PC-9 (cell line): ENCODE measurements at regions not wholly inside any gene's neighbourhood (a gene's known extent, or its start where the extent isn't known, plus 50 kb on each side); places are given as distances from the start of the nearest gene placed in this dataset.

Experiments
- BruUV-seq: library from RNA; stranded (reverse); fragments of 400-500 nt; replicated peaks from 2 replicates; lab custom pipeline; 2021; lab: Mats Ljungman, UMichigan
- CTCF ChIA-PET: fragments of 300-600 bp; sonication (Branson Sonifier 250); formaldehyde crosslinking; loops from one replicate; lab custom pipeline; 2022; ENCODE audit warnings: antibody characterized with exemption; lab: Charles Lee
- POLR2A ChIA-PET: fragments of 300-600 bp; sonication (Branson Sonifier 250); formaldehyde crosslinking; loops from one replicate; lab custom pipeline; 2022; ENCODE audit warnings: antibody characterized with exemption; ENCODE audit not compliant: unreplicated experiment; lab: Charles Lee
- DNase-seq, 2 experiments: peaks; one replicate each; pipeline versions ENCODE4 v3.0.0 to v3.0.0-alpha.2; 2015 to 2022; ENCODE audit warnings: mixed read lengths in 1 of 2
- H2AFZ ChIP-seq: fragments of 200-600 bp; sonication (generic); 2 replicates; pipeline ENCODE4 v1.8.1; 2017; ENCODE audit warnings: antibody characterized with exemption
- H3F3A ChIP-seq: fragments of 200-600 bp; sonication (generic); 2 replicates; pipeline ENCODE4 v1.8.1; 2017; ENCODE audit warnings: antibody characterized with exemption, mild to moderate bottlenecking, low read depth; ENCODE audit not compliant: insufficient read depth
- H3K27ac ChIP-seq: fragments of 200-600 bp; sonication (generic); 2 replicates; pipeline ENCODE4 v1.6.1; 2016; ENCODE audit warnings: mixed run types
- H3K27me3 ChIP-seq: fragments of 200-600 bp; sonication (generic); 2 replicates; pipeline ENCODE4 v1.6.1; 2016; ENCODE audit warnings: low read depth, mixed run types; ENCODE audit not compliant: insufficient read depth
- H3K36me3 ChIP-seq: fragments of 200-600 bp; sonication (generic); 2 replicates; pipeline ENCODE4 v1.6.1; 2016; ENCODE audit warnings: low read depth, mixed run types
- H3K4me1 ChIP-seq: fragments of 200-600 bp; sonication (generic); replicated peaks from 2 replicates; pipeline ENCODE4 v1.6.1; 2016; ENCODE audit warnings: mixed run types; ENCODE audit not compliant: insufficient read depth
- H3K4me2 ChIP-seq: fragments of 200-600 bp; sonication (generic); 2 replicates; pipeline ENCODE4 v1.6.1; 2017; ENCODE audit warnings: mixed run types
- H3K4me3 ChIP-seq: fragments of 200-600 bp; sonication (generic); 2 replicates; pipeline ENCODE4 v1.6.1; 2016; ENCODE audit warnings: mixed run types
- H3K79me2 ChIP-seq: fragments of 200-600 bp; sonication (generic); 2 replicates; pipeline ENCODE4 v1.6.1; 2017; ENCODE audit warnings: low read depth, mixed run types
- H3K9me2 ChIP-seq: fragments of 200-600 bp; sonication (generic); 2 replicates; pipeline ENCODE4 v1.8.1; 2017; ENCODE audit warnings: mild to moderate bottlenecking; ENCODE audit not compliant: insufficient read depth
- H3K9me3 ChIP-seq: fragments of 200-600 bp; sonication (generic); 2 replicates; pipeline ENCODE4 v1.8.1; 2016; ENCODE audit warnings: low read depth; ENCODE audit not compliant: insufficient read depth
- H4K20me1 ChIP-seq: fragments of 200-600 bp; sonication (generic); 2 replicates; pipeline ENCODE4 v1.8.1; 2017; ENCODE audit not compliant: insufficient read depth
- CTCF ChIP-seq: fragments of 200-600 bp; sonication (generic); conservative IDR thresholded peaks from 2 replicates; pipeline ENCODE4 v1.6.1; 2017; ENCODE audit warnings: mixed run types, antibody characterized with exemption, mild to moderate bottlenecking, moderate library complexity
- EZH2 ChIP-seq: fragments of 200-600 bp; sonication (generic); IDR thresholded peaks from 2 replicates; pipeline ENCODE4 v1.8.0; 2017; ENCODE audit warnings: antibody characterized with exemption, low read depth
- intact Hi-C: fragments of 100-400 bp; cut with micrococcal nuclease; formaldehyde crosslinking; loops from one replicate; pipeline ENCODE4 v1.10.0; 2022; ENCODE audit not compliant: unreplicated experiment

GRCh38 chr4:164081801-164082200, 587.3 kb downstream of the TMA16 start:
- POLR2A ChIA-PET = no interaction called here
- H3K36me3 ChIP-seq = no peaks in the 10 kb centered on the region
- no peaks in the 10 kb centered on the region for H3K4me1 ChIP-seq
- no peaks in the 10 kb centered on the region for H3K9me2 ChIP-seq
- H3F3A ChIP-seq = no peaks in the 10 kb centered on the region
- no peaks in the 10 kb centered on the region for H3K27me3 ChIP-seq
- intact Hi-C loops = no loop called here
- H3K27ac ChIP-seq = no peak overlapping the region
- no peak overlapping the region for H3K4me2 ChIP-seq
- TF ChIP-seq CTCF (no peak), EZH2 (no peak)
- no peaks in the 10 kb centered on the region for H4K20me1 ChIP-seq
- no peak for DNase-seq
- no TSS peak for BruUV-seq
- CTCF ChIA-PET = no interaction called here
- H2AFZ ChIP-seq = no peak overlapping the region
- H3K79me2 ChIP-seq = no peaks in the 10 kb centered on the region
- H3K4me3 ChIP-seq = no peak overlapping the region
- no peaks in the 10 kb centered on the region for H3K9me3 ChIP-seq

DNA sequence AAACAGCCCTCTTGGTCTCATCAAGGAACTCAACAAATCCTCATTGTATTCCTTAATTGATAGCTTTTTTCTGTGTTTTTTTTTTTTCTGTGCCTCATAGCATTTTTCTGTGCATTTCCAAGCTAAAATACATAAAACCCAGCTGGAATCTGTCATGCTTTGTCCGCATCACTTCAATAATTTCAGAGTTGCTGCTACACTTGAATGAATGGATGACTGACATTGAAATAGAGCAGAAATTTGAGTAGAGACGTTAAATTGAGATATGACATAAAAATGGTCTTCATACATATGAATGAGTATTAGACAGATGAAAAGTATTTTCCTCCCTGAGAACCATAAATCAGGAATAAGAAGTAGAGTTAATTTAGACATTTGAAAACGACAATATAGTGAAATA, 593.2 kb downstream of the TMA16 start:
- Histone ChIP-seq H3K36me3 (no peaks in the 10 kb centered on the region), H2AFZ (no peak overlapping the region), H3K4me1 (no peaks in the 10 kb centered on the region), H3K9me2 (no peaks in the 10 kb centered on the region), H4K20me1 (no peaks in the 10 kb centered on the region), H3F3A (no peaks in the 10 kb centered on the region), H3K27me3 (no peaks in the 10 kb centered on the region), H3K4me3 (no peak overlapping the region), H3K4me2 (no peak overlapping the region), H3K27ac (no peak overlapping the region), H3K9me3 (no peaks in the 10 kb centered on the region), H3K79me2 (no peaks in the 10 kb centered on the region)
- no peak for DNase-seq
- TF ChIP-seq CTCF (no peak), EZH2 (no peak)
- POLR2A ChIA-PET = no interaction called here
- intact Hi-C loops = no loop called here
- CTCF ChIA-PET = no interaction called here
- no TSS peak for BruUV-seq

- Histone ChIP-seq H3K36me3 (no peaks in the 10 kb centered on the region), H3K4me3 (no peak overlapping the region), H4K20me1 (no peaks in the 10 kb centered on the region), H3K4me2 (no peak overlapping the region), H3K79me2 (no peaks in the 10 kb centered on the region), H3K9me3 (no peaks in the 10 kb centered on the region), H2AFZ (no peak overlapping the region), H3F3A (no peaks in the 10 kb centered on the region), H3K9me2 (no peaks in the 10 kb centered on the region), H3K4me1 (no peaks in the 10 kb centered on the region), H3K27ac (no peak overlapping the region), H3K27me3 (no peaks in the 10 kb centered on the region)
- BruUV-seq = no TSS peak
- TF ChIP-seq CTCF = no peak
- no peak for TF ChIP-seq EZH2
- DNase-seq = no peak
- intact Hi-C loops = no loop called here
- ChIA-PET CTCF (no interaction called here), POLR2A (no interaction called here)
Observed at GRCh38 chr4:164095313-164096110, 601.0 kb downstream of the TMA16 start.
